Esophagus squamous epithelium (tissue), 5 donors: ENCODE measurements at regions not wholly inside any gene's neighbourhood (a gene's known extent, or its start where the extent isn't known, plus 50 kb on each side); places are given as distances from the start of the nearest gene placed in this dataset.

ENCODE experiments used
- DNase-seq: peaks from one replicate; lab custom pipeline; 2025; lab: John Stamatoyannopoulos, UW
- H3K27ac ChIP-seq, 4 donors: fragments of 200-600 bp; sonication (generic); one replicate each; pipeline ENCODE4 v1.5.1; 2016 to 2019; ENCODE audit warnings: mild to moderate bottlenecking in 1 of 4
- H3K27me3 ChIP-seq, 4 donors: fragments of 200-600 bp; sonication (generic); 1 replicate in 3 of 4; 2 replicates in 1 of 4; pipeline versions ENCODE4 v1.5.1 to v1.6.0; 2017 to 2021; ENCODE audit warnings: antibody characterized with exemption in 1 of 4
- H3K36me3 ChIP-seq, 3 donors: fragments of 200-600 bp; sonication (generic); one replicate each; pipeline ENCODE4 v1.5.1; 2016 to 2019
- H3K4me1 ChIP-seq, 3 donors: fragments of 200-600 bp; sonication (generic); one replicate each; pipeline ENCODE4 v1.5.1; 2017 to 2019
- H3K4me3 ChIP-seq, 4 donors: fragments of 200-600 bp; sonication (generic); 1 replicate in 3 of 4; 2 replicates in 1 of 4; pipeline ENCODE4 v1.5.1; 2016 to 2019; ENCODE audit warnings: mild to moderate bottlenecking in 2 of 4, moderate library complexity in 1 of 4
- H3K9me3 ChIP-seq, 3 donors: fragments of 200-600 bp; sonication (generic); one replicate each; pipeline ENCODE4 v1.5.1; 2016 to 2019
- POLR2A ChIP-seq, 4 donors: fragments of 450-650 bp; IDR thresholded peaks; one replicate each; pipeline ENCODE4 v1.6.1; 2017; ENCODE audit warnings: antibody characterized with exemption in 4 of 4, mild to moderate bottlenecking in 4 of 4, moderate library complexity in 3 of 4
- WGBS, 2 donors: methylation state at CpG; one replicate each; pipeline ENCODE4 v1.1.5; 2018; 5-methylcytosine and 5-hydroxymethylcytosine counted together
- intact Hi-C: fragments of 100-400 bp; cut with DNase I; formaldehyde crosslinking; loops from one replicate; pipeline ENCODE4 v1.15.0; 2022
- TF ChIP-seq, protein P1 (sequence below), 6 experiments: fragments of 450-650 bp in 4 of 6; fragments of 200-600 bp in 2 of 6; sonication (generic) in 2 of 6; IDR thresholded peaks; one replicate each; pipeline ENCODE4 v1.5.1; 2016 to 2019; ENCODE audit warnings: antibody characterized with exemption in 6 of 6, mild to moderate bottlenecking in 4 of 6, moderate library complexity in 4 of 6
- donor health status: DM: yes; HTN: yes; CAD: no.

DNA sequence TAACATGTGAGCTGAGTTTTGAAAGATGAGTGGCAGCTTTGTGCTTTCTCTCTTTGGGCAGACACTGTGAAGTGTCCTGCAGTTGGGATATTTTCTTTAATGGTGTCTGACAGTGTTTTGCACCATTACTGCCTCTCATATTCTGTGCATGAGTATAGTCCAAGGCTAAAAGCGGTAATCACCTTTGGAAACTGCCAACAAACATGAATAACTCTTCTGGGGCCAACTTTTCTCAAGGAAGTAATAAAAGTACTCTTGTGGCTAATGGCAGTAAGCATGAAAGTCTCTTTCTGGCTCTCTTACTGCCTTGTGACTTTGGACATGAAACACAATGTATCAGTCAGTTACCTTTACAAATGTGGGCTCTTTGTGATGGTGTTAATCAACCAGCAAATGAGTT lies 91.7 kb upstream of the SOX4 start:
- intact Hi-C loops: no loop called here
- Histone ChIP-seq H3K27ac (no peak overlapping the region), H3K9me3 (no peaks in the 10 kb centered on the region), H3K36me3 (no peaks in the 10 kb centered on the region), H3K4me1 (peaks cover 0 to 23% (median 3%) of the 10 kb centered on the region in 3 donors), H3K4me3 (no peak overlapping the region), H3K27me3 (no peaks in the 10 kb centered on the region)
- no peak for DNase-seq
- TF ChIP-seq POLR2A (IDR thresholded peaks at IDR 0.05): no peak
- TF ChIP-seq, protein P1, sequence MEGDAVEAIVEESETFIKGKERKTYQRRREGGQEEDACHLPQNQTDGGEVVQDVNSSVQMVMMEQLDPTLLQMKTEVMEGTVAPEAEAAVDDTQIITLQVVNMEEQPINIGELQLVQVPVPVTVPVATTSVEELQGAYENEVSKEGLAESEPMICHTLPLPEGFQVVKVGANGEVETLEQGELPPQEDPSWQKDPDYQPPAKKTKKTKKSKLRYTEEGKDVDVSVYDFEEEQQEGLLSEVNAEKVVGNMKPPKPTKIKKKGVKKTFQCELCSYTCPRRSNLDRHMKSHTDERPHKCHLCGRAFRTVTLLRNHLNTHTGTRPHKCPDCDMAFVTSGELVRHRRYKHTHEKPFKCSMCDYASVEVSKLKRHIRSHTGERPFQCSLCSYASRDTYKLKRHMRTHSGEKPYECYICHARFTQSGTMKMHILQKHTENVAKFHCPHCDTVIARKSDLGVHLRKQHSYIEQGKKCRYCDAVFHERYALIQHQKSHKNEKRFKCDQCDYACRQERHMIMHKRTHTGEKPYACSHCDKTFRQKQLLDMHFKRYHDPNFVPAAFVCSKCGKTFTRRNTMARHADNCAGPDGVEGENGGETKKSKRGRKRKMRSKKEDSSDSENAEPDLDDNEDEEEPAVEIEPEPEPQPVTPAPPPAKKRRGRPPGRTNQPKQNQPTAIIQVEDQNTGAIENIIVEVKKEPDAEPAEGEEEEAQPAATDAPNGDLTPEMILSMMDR (IDR thresholded peaks at IDR 0.05): no peak
- WGBS, 2 donors: 47 to 79% methylated on average over 1 of the region's 1 CpG

DNA sequence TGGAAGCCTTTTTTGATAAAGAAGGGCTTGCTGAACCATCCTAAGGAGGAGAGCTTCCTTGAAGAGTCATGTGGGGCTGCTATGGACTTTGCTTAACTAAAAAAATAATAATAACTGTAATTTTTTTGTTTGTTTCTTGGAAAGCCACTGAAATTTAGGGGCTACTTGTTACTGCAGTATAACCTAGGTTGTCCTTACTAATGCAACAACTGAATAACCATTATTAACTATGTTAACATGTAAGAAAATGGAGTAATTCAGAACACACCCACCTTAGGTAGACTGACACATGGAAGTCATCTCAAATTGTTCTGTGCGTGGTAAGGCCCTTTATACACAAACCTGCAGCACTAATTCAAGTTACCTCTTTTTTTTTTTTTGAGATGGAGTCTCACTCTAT lies 90.9 kb upstream of the SOX4 start:
- Histone ChIP-seq H3K4me1 (peaks cover 0 to 23% (median 3%) of the 10 kb centered on the region in 3 donors), H3K36me3 (no peaks in the 10 kb centered on the region), H3K9me3 (no peaks in the 10 kb centered on the region), H3K27me3 (no peaks in the 10 kb centered on the region), H3K27ac (no peak overlapping the region), H3K4me3 (no peak overlapping the region)
- no peak for DNase-seq
- intact Hi-C loops: no loop called here
- TF ChIP-seq POLR2A (IDR thresholded peaks at IDR 0.05): no peak
- TF ChIP-seq, protein P1 (IDR thresholded peaks at IDR 0.05): no peak
- WGBS, 2 donors: 92 to 100% methylated on average over 1 of the region's 1 CpG

DNA sequence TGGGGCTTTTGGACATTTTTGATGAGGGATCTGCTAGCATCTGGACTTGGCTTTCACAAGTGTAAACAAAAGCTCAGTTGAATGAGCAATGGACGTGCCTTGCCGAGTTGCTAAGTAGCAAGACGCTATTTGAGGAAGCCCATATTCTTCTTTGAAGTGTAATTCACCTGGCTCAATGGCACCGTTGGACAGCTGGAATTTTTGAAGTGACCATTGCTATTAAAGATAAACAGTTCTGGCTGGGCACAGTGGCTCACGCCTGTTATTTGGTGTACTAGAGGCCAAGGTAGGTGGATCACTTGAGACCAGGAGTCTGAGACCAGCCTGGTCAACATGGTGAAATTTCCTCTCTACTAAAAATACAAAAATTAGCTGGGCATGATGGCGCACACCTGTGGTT lies 88.8 kb upstream of the SOX4 start:
- Histone ChIP-seq H3K27ac (no peak overlapping the region), H3K36me3 (no peaks in the 10 kb centered on the region), H3K9me3 (no peaks in the 10 kb centered on the region), H3K27me3 (no peaks in the 10 kb centered on the region), H3K4me3 (no peak overlapping the region), H3K4me1 (peaks cover 0 to 22% (median 3%) of the 10 kb centered on the region in 3 donors)
- DNase-seq: no peak
- intact Hi-C loops: no loop called here
- TF ChIP-seq POLR2A (IDR thresholded peaks at IDR 0.05): no peak
- TF ChIP-seq, protein P1 (IDR thresholded peaks at IDR 0.05): no peak
- WGBS, 2 donors: 70 to 87% methylated on average over 6 of the region's 6 CpGs

DNA sequence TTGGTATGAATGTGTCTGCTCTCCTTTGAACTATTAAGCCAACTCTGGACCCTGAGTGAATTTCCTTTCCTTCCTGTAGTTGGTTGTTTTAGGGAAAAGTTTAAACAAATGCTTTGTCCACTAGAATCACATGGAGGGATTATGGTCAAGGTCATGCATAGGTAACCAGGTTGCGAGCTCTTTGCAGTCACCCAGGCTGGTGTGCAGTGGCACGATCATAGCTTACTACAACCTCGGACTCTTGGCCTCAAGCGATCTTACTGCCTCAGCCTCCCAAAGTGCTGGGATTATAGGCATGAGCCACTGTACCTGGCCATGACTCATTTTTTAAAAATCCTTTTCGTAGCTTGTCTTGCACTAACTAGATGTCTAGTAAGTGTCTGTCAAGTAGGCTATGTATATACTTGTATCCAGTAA lies 88.0 kb upstream of the SOX4 start:
- no peaks in the 10 kb centered on the region for H3K27me3 ChIP-seq
- 40 to 58% methylated on average over 5 of the region's 5 CpGs for WGBS, 2 donors
- intact Hi-C loops: no loop called here
- no peak overlapping the region for H3K27ac ChIP-seq
- H3K4me1 ChIP-seq: peaks cover 0 to 14% (median 3%) of the 10 kb centered on the region in 3 donors
- no peaks in the 10 kb centered on the region for H3K36me3 ChIP-seq
- no peaks in the 10 kb centered on the region for H3K9me3 ChIP-seq
- TF ChIP-seq, protein P1 (IDR thresholded peaks at IDR 0.05): no peak
- TF ChIP-seq POLR2A (IDR thresholded peaks at IDR 0.05): no peak
- no peak for DNase-seq
- no peak overlapping the region for H3K4me3 ChIP-seq

- no peaks in the 10 kb centered on the region for H3K9me3 ChIP-seq
- no peak for DNase-seq
- no peak overlapping the region for H3K27ac ChIP-seq
- peaks cover 0 to 9% (median 0%) of the 10 kb centered on the region in 3 donors for H3K4me1 ChIP-seq
- 45 to 48% methylated on average over 4 of the region's 4 CpGs for WGBS, 2 donors
- H3K4me3 ChIP-seq: no peak overlapping the region
- intact Hi-C loops: no loop called here
- no peaks in the 10 kb centered on the region for H3K36me3 ChIP-seq
- TF ChIP-seq, protein P1 (IDR thresholded peaks at IDR 0.05): no peak
- TF ChIP-seq POLR2A (IDR thresholded peaks at IDR 0.05): no peak
- no peaks in the 10 kb centered on the region for H3K27me3 ChIP-seq
These were observed 87.4 kb upstream of the SOX4 start for GRCh38 chr6:21506126-21506525.
